AG09319 (cell line): ENCODE measurements at regions not wholly inside any gene's neighbourhood (a gene's known extent, or its start where the extent isn't known, plus 50 kb on each side); places are given as distances from the start of the nearest gene placed in this dataset.

ENCODE experiments used
- DNase-seq: peaks from one replicate; pipeline ENCODE4 v3.0.0-alpha.2; 2010; ENCODE audit warnings: low read depth; ENCODE audit errors: extremely low read depth
- TF ChIP-seq, protein P1 (sequence below): IDR thresholded peaks from 2 replicates; pipeline ENCODE4 v1.5.1; 2011; ENCODE audit warnings: low read depth, mild to moderate bottlenecking, inconsistent platforms, low read length, moderate library complexity

- no peak for DNase-seq
- TF ChIP-seq, protein P1, sequence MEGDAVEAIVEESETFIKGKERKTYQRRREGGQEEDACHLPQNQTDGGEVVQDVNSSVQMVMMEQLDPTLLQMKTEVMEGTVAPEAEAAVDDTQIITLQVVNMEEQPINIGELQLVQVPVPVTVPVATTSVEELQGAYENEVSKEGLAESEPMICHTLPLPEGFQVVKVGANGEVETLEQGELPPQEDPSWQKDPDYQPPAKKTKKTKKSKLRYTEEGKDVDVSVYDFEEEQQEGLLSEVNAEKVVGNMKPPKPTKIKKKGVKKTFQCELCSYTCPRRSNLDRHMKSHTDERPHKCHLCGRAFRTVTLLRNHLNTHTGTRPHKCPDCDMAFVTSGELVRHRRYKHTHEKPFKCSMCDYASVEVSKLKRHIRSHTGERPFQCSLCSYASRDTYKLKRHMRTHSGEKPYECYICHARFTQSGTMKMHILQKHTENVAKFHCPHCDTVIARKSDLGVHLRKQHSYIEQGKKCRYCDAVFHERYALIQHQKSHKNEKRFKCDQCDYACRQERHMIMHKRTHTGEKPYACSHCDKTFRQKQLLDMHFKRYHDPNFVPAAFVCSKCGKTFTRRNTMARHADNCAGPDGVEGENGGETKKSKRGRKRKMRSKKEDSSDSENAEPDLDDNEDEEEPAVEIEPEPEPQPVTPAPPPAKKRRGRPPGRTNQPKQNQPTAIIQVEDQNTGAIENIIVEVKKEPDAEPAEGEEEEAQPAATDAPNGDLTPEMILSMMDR = no peak
Measured at GRCh38 chr9:86515221-86515620, 161.0 kb upstream of the TUT7 start.

GRCh38 chr9:86513429-86513828 lies 159.2 kb upstream of the TUT7 start:
- TF ChIP-seq, protein P1 = no peak
- no peak for DNase-seq

GRCh38 chr9:86512929-86513328 lies 158.7 kb upstream of the TUT7 start:
- TF ChIP-seq, protein P1 = no peak
- no peak for DNase-seq

- TF ChIP-seq, protein P1 = no peak
- no peak for DNase-seq
Measured at GRCh38 chr9:86511614-86512360, 157.6 kb upstream of the TUT7 start.

DNA sequence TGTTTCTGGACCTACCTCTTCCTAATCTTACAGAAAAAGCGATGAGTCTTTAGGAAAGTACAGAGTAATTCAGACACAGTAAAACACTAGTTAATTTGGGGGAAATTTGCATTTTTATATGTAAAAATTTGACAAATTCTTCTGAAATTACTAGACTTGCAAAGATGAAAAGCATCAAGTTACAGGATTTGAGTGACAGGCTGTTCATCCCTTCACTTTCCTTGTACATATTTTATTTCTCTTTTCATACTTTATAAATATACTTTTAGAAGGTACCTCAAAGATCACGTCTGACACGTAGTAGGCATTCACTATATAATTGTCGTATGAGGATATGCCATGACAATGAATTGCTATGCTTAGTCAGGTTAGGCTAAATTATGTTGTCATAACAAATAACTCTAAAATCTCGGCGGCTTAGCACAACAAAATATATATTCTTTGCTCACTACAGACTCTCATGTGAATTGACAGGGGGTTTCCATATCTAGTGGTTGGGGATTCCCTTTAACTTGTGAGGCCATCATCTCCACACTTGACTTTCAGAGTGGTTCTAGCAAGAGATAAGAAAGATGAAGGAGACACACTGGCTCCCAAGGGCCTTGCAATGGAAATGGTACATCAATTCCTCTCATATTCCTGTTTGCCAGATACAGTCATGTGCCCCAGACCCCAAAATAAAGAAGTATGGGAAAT lies 154.1 kb upstream of the TUT7 start:
- TF ChIP-seq, protein P1 = no peak
- no peak for DNase-seq

DNA sequence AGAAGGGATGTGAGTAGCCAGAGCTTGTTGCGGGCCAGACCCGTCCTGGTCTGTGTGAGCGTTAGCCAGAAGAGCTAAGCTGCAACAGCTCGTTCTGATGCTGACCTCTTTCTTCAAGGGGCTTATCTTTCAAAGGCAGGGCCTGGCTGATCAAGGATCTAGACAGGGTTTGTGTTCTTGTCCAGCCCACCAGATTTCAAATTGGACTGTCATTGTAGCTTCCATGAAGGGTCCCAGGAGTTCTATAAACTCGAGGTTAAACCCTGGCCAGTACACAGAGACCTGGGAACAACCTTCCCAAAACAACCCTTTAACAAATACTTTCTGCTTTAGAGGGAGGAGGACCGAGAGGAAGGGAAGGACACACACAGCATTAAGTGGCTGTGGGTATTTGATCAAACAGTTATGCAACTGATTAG lies 153.0 kb upstream of the TUT7 start:
- TF ChIP-seq, protein P1 = no peak
- no peak for DNase-seq

DNA sequence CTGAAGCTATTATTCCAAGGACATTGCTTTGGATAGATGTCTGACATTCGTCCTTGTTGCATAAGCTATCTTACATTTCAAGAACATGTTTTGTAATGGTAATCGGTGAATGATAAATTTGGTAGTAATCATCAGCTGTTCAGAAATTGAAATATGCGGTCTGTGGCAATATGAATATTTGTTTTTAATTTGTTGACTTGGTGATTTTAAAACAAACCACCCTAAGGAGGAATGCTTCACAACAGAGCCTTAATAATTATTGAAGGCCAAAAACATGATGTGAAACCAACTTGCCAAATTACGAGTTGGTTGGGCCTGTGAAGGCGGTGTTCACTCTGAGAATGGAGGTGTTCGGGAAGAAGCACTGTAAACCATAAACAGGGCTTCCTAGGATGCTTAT lies 149.7 kb upstream of the TUT7 start:
- TF ChIP-seq, protein P1 = no peak
- no peak for DNase-seq
